GM23338 (cell line): ENCODE measurements at regions not wholly inside any gene's neighbourhood (a gene's known extent, or its start where the extent isn't known, plus 50 kb on each side); places are given as distances from the start of the nearest gene placed in this dataset.

Experiments used
- CTCF ChIP-seq, 2 experiments: fragments of 200-600 bp in 1 of 2; sonication (generic) in 1 of 2; conservative IDR thresholded peaks; 2 replicates each; pipeline versions ENCODE4 v1.5.1 to v1.6.1; 2016 to 2017; ENCODE audit warnings: antibody characterized with exemption in 2 of 2, low read depth in 2 of 2, mild to moderate bottlenecking in 2 of 2, moderate library complexity in 1 of 2
- POLR2AphosphoS5 ChIP-seq: IDR thresholded peaks from 2 replicates; pipeline ENCODE4 v1.6.1; 2016; ENCODE audit warnings: antibody characterized with exemption, low read depth
- TF ChIP-seq, protein P1 (sequence below): IDR thresholded peaks from one replicate; pipeline ENCODE4 v1.6.1; 2018; ENCODE audit warnings: antibody characterized with exemption; ENCODE audit not compliant: unreplicated experiment

- TF ChIP-seq CTCF (conservative IDR thresholded peaks at IDR 0.05; ENCODE audit: low read depth in 2 of 2) (no peak), POLR2AphosphoS5 (no peak)
- TF ChIP-seq, protein P1, sequence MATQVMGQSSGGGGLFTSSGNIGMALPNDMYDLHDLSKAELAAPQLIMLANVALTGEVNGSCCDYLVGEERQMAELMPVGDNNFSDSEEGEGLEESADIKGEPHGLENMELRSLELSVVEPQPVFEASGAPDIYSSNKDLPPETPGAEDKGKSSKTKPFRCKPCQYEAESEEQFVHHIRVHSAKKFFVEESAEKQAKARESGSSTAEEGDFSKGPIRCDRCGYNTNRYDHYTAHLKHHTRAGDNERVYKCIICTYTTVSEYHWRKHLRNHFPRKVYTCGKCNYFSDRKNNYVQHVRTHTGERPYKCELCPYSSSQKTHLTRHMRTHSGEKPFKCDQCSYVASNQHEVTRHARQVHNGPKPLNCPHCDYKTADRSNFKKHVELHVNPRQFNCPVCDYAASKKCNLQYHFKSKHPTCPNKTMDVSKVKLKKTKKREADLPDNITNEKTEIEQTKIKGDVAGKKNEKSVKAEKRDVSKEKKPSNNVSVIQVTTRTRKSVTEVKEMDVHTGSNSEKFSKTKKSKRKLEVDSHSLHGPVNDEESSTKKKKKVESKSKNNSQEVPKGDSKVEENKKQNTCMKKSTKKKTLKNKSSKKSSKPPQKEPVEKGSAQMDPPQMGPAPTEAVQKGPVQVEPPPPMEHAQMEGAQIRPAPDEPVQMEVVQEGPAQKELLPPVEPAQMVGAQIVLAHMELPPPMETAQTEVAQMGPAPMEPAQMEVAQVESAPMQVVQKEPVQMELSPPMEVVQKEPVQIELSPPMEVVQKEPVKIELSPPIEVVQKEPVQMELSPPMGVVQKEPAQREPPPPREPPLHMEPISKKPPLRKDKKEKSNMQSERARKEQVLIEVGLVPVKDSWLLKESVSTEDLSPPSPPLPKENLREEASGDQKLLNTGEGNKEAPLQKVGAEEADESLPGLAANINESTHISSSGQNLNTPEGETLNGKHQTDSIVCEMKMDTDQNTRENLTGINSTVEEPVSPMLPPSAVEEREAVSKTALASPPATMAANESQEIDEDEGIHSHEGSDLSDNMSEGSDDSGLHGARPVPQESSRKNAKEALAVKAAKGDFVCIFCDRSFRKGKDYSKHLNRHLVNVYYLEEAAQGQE = no peak
Measured at GRCh38 chr12:43008953-43009845, 419.7 kb upstream of the PRICKLE1 start.
